Thymus (tissue), 11 donors: ENCODE measurements at regions not wholly inside any gene's neighbourhood (a gene's known extent, or its start where the extent isn't known, plus 50 kb on each side); places are given as distances from the start of the nearest gene placed in this dataset.

Experiments
- DNase-seq, 9 donors: peaks; one replicate each; pipeline ENCODE4 v3.0.0-alpha.2; 2013; ENCODE audit warnings: low spot score in 9 of 9, low read depth in 6 of 9, missing footprints in 1 of 9
- H3K27ac ChIP-seq, 2 donors: one replicate each; pipeline ENCODE4 v1.5.1; 2013; ENCODE audit warnings: control low read depth in 1 of 2, low read depth in 1 of 2, low read length in 1 of 2, mild to moderate bottlenecking in 1 of 2, moderate library complexity in 1 of 2
- H3K27me3 ChIP-seq, 2 donors: one replicate each; pipeline ENCODE4 v1.5.1; 2013; ENCODE audit warnings: low read length in 1 of 2; ENCODE audit not compliant: control insufficient read depth in 2 of 2, insufficient read depth in 1 of 2
- H3K36me3 ChIP-seq, 2 donors: one replicate each; pipeline ENCODE4 v1.5.1; 2013; ENCODE audit warnings: low read length in 1 of 2, mild to moderate bottlenecking in 1 of 2, moderate library complexity in 1 of 2; ENCODE audit not compliant: control insufficient read depth in 2 of 2, insufficient read depth in 2 of 2
- H3K4me1 ChIP-seq, 2 donors: one replicate each; pipeline ENCODE4 v1.5.1; 2013; ENCODE audit warnings: low read length in 2 of 2; ENCODE audit not compliant: control insufficient read depth in 2 of 2, insufficient read depth in 2 of 2
- H3K4me3 ChIP-seq, 2 donors: one replicate each; pipeline ENCODE4 v1.5.1; 2013; ENCODE audit warnings: low read length in 2 of 2, control low read depth in 1 of 2, mild to moderate bottlenecking in 1 of 2
- H3K9me3 ChIP-seq, 2 donors: one replicate each; pipeline ENCODE4 v1.5.1; 2013; ENCODE audit warnings: low read length in 1 of 2, mild to moderate bottlenecking in 1 of 2; ENCODE audit not compliant: control insufficient read depth in 2 of 2, insufficient read depth in 1 of 2
- WGBS: extraction: QIAGEN DNeasy Blood & Tissue Kit; methylation state at CpG from one replicate; pipeline ENCODE4 v1.1.7; 2013; 5-methylcytosine and 5-hydroxymethylcytosine counted together
- donor health status: healthy.

GRCh38 chr16:26214581-26215174, 522.9 kb downstream of the HS3ST4 start:
- no peak overlapping the region for H3K27ac ChIP-seq
- H3K4me3 ChIP-seq: no peak overlapping the region
- H3K27me3 ChIP-seq: no peaks in the 10 kb centered on the region
- no peaks in the 10 kb centered on the region for H3K4me1 ChIP-seq
- 54% methylated on average over 9 of the region's 9 CpGs for WGBS
- H3K9me3 ChIP-seq: no peaks in the 10 kb centered on the region
- DNase-seq: no peak
- no peaks in the 10 kb centered on the region for H3K36me3 ChIP-seq

GRCh38 chr16:26220894-26221293, 529.1 kb downstream of the HS3ST4 start:
- Histone ChIP-seq H3K27ac (no peak overlapping the region), H3K36me3 (no peaks in the 10 kb centered on the region), H3K4me3 (no peak overlapping the region), H3K4me1 (no peaks in the 10 kb centered on the region), H3K9me3 (no peaks in the 10 kb centered on the region), H3K27me3 (no peaks in the 10 kb centered on the region)
- DNase-seq: no peak

- Histone ChIP-seq H3K27me3 (no peaks in the 10 kb centered on the region), H3K27ac (no peak overlapping the region), H3K9me3 (no peaks in the 10 kb centered on the region), H3K36me3 (no peaks in the 10 kb centered on the region), H3K4me3 (no peak overlapping the region), H3K4me1 (no peaks in the 10 kb centered on the region)
- DNase-seq: no peak
- WGBS: 97% methylated on average over 2 of the region's 2 CpGs
Measured at GRCh38 chr16:26231647-26232046, 539.9 kb downstream of the HS3ST4 start.

- no peak for DNase-seq
- Histone ChIP-seq H3K27ac (no peak overlapping the region), H3K4me1 (no peaks in the 10 kb centered on the region), H3K9me3 (no peaks in the 10 kb centered on the region), H3K36me3 (no peaks in the 10 kb centered on the region), H3K27me3 (no peaks in the 10 kb centered on the region), H3K4me3 (no peak overlapping the region)
- 88% methylated on average over 6 of the region's 6 CpGs for WGBS
Measured at GRCh38 chr16:26240807-26241206, 549.0 kb downstream of the HS3ST4 start.

GRCh38 chr16:26247063-26247462, 555.3 kb downstream of the HS3ST4 start:
- no peak overlapping the region for H3K4me3 ChIP-seq
- WGBS: 82% methylated on average over 1 of the region's 1 CpG
- no peaks in the 10 kb centered on the region for H3K27me3 ChIP-seq
- H3K27ac ChIP-seq: no peak overlapping the region
- H3K9me3 ChIP-seq: no peaks in the 10 kb centered on the region
- DNase-seq: no peak
- no peaks in the 10 kb centered on the region for H3K4me1 ChIP-seq
- H3K36me3 ChIP-seq: no peaks in the 10 kb centered on the region

- 93% methylated on average over 4 of the region's 4 CpGs for WGBS
- no peaks in the 10 kb centered on the region for H3K4me1 ChIP-seq
Measured at GRCh38 chr16:26252598-26252997, 560.8 kb downstream of the HS3ST4 start.

GRCh38 chr16:26261621-26262020, 569.9 kb downstream of the HS3ST4 start:
- H3K27ac ChIP-seq: no peak overlapping the region
- H3K9me3 ChIP-seq: no peaks in the 10 kb centered on the region
- no peaks in the 10 kb centered on the region for H3K4me1 ChIP-seq
- DNase-seq: no peak
- H3K36me3 ChIP-seq: no peaks in the 10 kb centered on the region
- WGBS: 90% methylated on average over 2 of the region's 2 CpGs
- no peak overlapping the region for H3K4me3 ChIP-seq
- no peaks in the 10 kb centered on the region for H3K27me3 ChIP-seq

More at GRCh38 chr16:26252598-26252997, 560.8 kb downstream of the HS3ST4 start:
- H3K27me3 ChIP-seq: no peaks in the 10 kb centered on the region
- H3K27ac ChIP-seq: no peak overlapping the region
- no peak for DNase-seq
- H3K9me3 ChIP-seq: no peaks in the 10 kb centered on the region
- no peak overlapping the region for H3K4me3 ChIP-seq
- H3K36me3 ChIP-seq: no peaks in the 10 kb centered on the region

- H3K9me3 ChIP-seq: no peaks in the 10 kb centered on the region
- 15% methylated on average over 2 of the region's 2 CpGs for WGBS
- H3K4me3 ChIP-seq: no peak overlapping the region
- DNase-seq: no peak
- H3K27me3 ChIP-seq: no peaks in the 10 kb centered on the region
- no peaks in the 10 kb centered on the region for H3K4me1 ChIP-seq
- H3K36me3 ChIP-seq: no peaks in the 10 kb centered on the region
- no peak overlapping the region for H3K27ac ChIP-seq
Measured at GRCh38 chr16:26263406-26263805, 571.6 kb downstream of the HS3ST4 start.

GRCh38 chr16:26267641-26268040, 575.9 kb downstream of the HS3ST4 start:
- Histone ChIP-seq H3K4me3 (no peak overlapping the region), H3K9me3 (no peaks in the 10 kb centered on the region), H3K36me3 (no peaks in the 10 kb centered on the region), H3K4me1 (no peaks in the 10 kb centered on the region), H3K27me3 (no peaks in the 10 kb centered on the region), H3K27ac (no peak overlapping the region)
- no peak for DNase-seq
- 70% methylated on average over 3 of the region's 3 CpGs for WGBS

GRCh38 chr16:26269673-26270072, 577.9 kb downstream of the HS3ST4 start:
- DNase-seq: peak in 6 of 9 donors; percentile 3 to 58 (median 12)
- Histone ChIP-seq H3K27ac (no peak overlapping the region), H3K27me3 (no peaks in the 10 kb centered on the region), H3K4me3 (no peak overlapping the region), H3K36me3 (no peaks in the 10 kb centered on the region), H3K4me1 (no peaks in the 10 kb centered on the region), H3K9me3 (no peaks in the 10 kb centered on the region)
